B cell (primary cell): ENCODE measurements at regions not wholly inside any gene's neighbourhood (a gene's known extent, or its start where the extent isn't known, plus 50 kb on each side); places are given as distances from the start of the nearest gene placed in this dataset.

Experiments
- ATAC-seq: fragments of 200-7000 bp; cut with Tn5 transposase; one replicate; pipeline ENCODE4 v1.10.0; 2021; ENCODE audit warnings: low read depth, mild to moderate bottlenecking, moderate number of reproducible peaks, moderate library complexity
- CTCF ChIA-PET: fragments of 350-600 bp; sonication (Branson Sonifier 250); formaldehyde crosslinking; loops from one replicate; lab custom pipeline; 2021; ENCODE audit warnings: antibody characterized with exemption, inconsistent platforms; lab: Charles Lee
- POLR2A ChIA-PET: fragments of 350-600 bp; sonication (Branson Sonifier 250); formaldehyde crosslinking; loops from one replicate; lab custom pipeline; 2021; ENCODE audit warnings: antibody characterized with exemption; lab: Charles Lee
- DNase-seq: peaks from one replicate; pipeline ENCODE4 v3.0.0; 2013
- H2AFZ ChIP-seq: 2 replicates; pipeline ENCODE4 v1.6.1; 2012; ENCODE audit warnings: mild to moderate bottlenecking, low read depth, low read length; ENCODE audit not compliant: insufficient read depth, poor library complexity, severe bottlenecking
- H3K27ac ChIP-seq, 2 donors: 1 replicate in 1 of 2; 2 replicates in 1 of 2; pipeline ENCODE4 v1.5.1; 2012 to 2013; ENCODE audit warnings: low read length in 2 of 2, mild to moderate bottlenecking in 2 of 2, moderate library complexity in 1 of 2
- H3K27me3 ChIP-seq, 4 experiments: fragments of 200-600 bp in 1 of 4; sonication (generic) in 1 of 4; replicated peaks in 1 of 4; 1 replicate in 2 of 4; 2 replicates in 2 of 4; pipeline versions ENCODE4 v1.6.1 to v1.7.0; 2013 to 2016; ENCODE audit warnings: low read length in 3 of 4, mild to moderate bottlenecking in 2 of 4, mixed read lengths in 1 of 4, moderate library complexity in 1 of 4; ENCODE audit not compliant: insufficient read depth in 4 of 4, control insufficient read depth in 3 of 4; ENCODE audit errors: control extremely low read depth in 1 of 4
- H3K36me3 ChIP-seq, 2 experiments: replicated peaks in 1 of 2; 1 replicate in 1 of 2; 2 replicates in 1 of 2; pipeline versions ENCODE4 v1.6.1 to v1.7.1; 2013; ENCODE audit warnings: low read length in 1 of 2; ENCODE audit not compliant: insufficient read depth in 2 of 2, control insufficient read depth in 1 of 2; ENCODE audit errors: control extremely low read depth in 1 of 2, extremely low read depth in 1 of 2
- H3K4me1 ChIP-seq, 2 donors: fragments of 200-600 bp in 1 of 2; sonication (generic) in 1 of 2; 1 replicate in 1 of 2; 2 replicates in 1 of 2; pipeline versions ENCODE4 v1.5.1 to v1.6.1; 2013 to 2017; ENCODE audit warnings: low read length in 2 of 2; ENCODE audit not compliant: control insufficient read depth in 2 of 2, insufficient read depth in 2 of 2
- H3K4me2 ChIP-seq: replicated peaks from 2 replicates; pipeline ENCODE3; 2012; ENCODE audit warnings: mild to moderate bottlenecking, low read depth, low read length; ENCODE audit not compliant: poor library complexity, severe bottlenecking
- H3K4me3 ChIP-seq, 5 experiments: fragments of 200-600 bp in 1 of 5; sonication (generic) in 1 of 5; 1 replicate in 3 of 5; 2 replicates in 2 of 5; pipeline versions ENCODE4 v1.5.1 to v1.7.0; 2011 to 2016; ENCODE audit warnings: low read length in 4 of 5, mild to moderate bottlenecking in 4 of 5, low read depth in 2 of 5, control low read depth in 1 of 5, moderate library complexity in 1 of 5; ENCODE audit not compliant: insufficient read depth in 1 of 5; ENCODE audit errors: control extremely low read depth in 1 of 5, extremely low read depth in 1 of 5
- H3K79me2 ChIP-seq: fragments of 200-600 bp; sonication (generic); one replicate; pipeline ENCODE4 v1.6.0; 2016; ENCODE audit warnings: low read length; ENCODE audit not compliant: control insufficient read depth, insufficient read depth
- H3K9ac ChIP-seq: fragments of 200-600 bp; sonication (generic); 2 replicates; pipeline ENCODE4 v1.6.1; 2017; ENCODE audit warnings: mild to moderate bottlenecking, low read length, moderate library complexity
- H3K9me3 ChIP-seq, 3 donors: one replicate each; pipeline versions ENCODE4 v1.6.1 to v1.7.1; 2013; ENCODE audit warnings: low read length in 2 of 3; ENCODE audit not compliant: control insufficient read depth in 2 of 3, insufficient read depth in 1 of 3; ENCODE audit errors: control extremely low read depth in 1 of 3
- H4K20me1 ChIP-seq: 2 replicates; pipeline ENCODE4 v1.6.0; 2012; ENCODE audit warnings: mild to moderate bottlenecking, low read length; ENCODE audit not compliant: insufficient read depth, control insufficient read depth, poor library complexity, severe bottlenecking
- H3K27ac Mint-ChIP-seq: one replicate; pipeline ENCODE4 v1.8.0; 2021; ENCODE audit warnings: mixed read lengths
- H3K27me3 Mint-ChIP-seq: one replicate; pipeline ENCODE4 v1.8.0; 2021; ENCODE audit warnings: mixed read lengths
- H3K4me1 Mint-ChIP-seq: one replicate; pipeline ENCODE4 v1.8.0; 2021; ENCODE audit warnings: mixed read lengths
- H3K4me3 Mint-ChIP-seq: one replicate; pipeline ENCODE4 v1.8.0; 2021; ENCODE audit warnings: mixed read lengths
- H3K9me3 Mint-ChIP-seq: one replicate; pipeline ENCODE4 v1.8.0; 2022; ENCODE audit warnings: mixed read lengths; ENCODE audit not compliant: insufficient read depth
- EZH2 ChIP-seq: IDR thresholded peaks from 2 replicates; pipeline ENCODE4 v1.6.1; 2012; ENCODE audit warnings: borderline replicate concordance, low read depth, mild to moderate bottlenecking, moderate library complexity, low read length; ENCODE audit not compliant: insufficient read depth, poor library complexity, severe bottlenecking
- WGBS: methylation state at CpG from one replicate; pipeline ENCODE4 v1.1.5; 2013; ENCODE audit warnings: missing lambda C conversion rate; ENCODE audit not compliant: insufficient coverage; 5-methylcytosine and 5-hydroxymethylcytosine counted together
- intact Hi-C: fragments of 100-400 bp; cut with micrococcal nuclease; formaldehyde crosslinking; loops from one replicate; pipeline ENCODE4 v1.10.0; 2022
- TF ChIP-seq, protein P1 (sequence below): fragments of 200-600 bp; IDR thresholded peaks from one replicate; pipeline ENCODE4 v1.8.0; 2022; ENCODE audit warnings: antibody characterized with exemption, mild to moderate bottlenecking

DNA sequence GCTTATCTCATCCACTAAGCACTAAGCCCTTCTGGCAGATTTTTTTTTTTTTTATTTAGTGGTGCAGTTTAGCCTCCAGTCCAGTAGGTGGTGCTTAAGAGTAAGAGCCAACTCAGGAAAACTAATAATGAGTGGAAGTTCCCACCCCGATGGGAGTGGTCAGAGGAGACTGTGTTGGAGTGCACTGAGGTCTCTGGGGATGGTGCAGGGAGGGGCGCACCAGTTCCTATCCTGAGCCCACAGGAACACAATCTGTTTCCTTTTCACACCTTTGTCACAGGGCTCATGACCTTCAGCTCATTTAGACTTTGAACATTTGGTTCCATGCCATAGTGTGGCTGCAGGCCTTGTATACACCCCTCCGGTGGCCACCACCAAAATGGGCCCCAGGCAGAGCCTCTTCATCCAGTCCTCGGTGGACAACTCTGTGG is 367.4 kb downstream of the SPRY2 start:
- no peaks in the 10 kb centered on the region for H3K79me2 ChIP-seq
- no peak overlapping the region for H3K27ac ChIP-seq
- peak; percentile 61 for ATAC-seq
- no peaks in the 10 kb centered on the region for H3K36me3 ChIP-seq
- Mint-ChIP-seq H3K27me3 (no peaks in the 10 kb centered on the region), H3K4me1 (peaks cover 2% of the 10 kb centered on the region), H3K27ac (no peak overlapping the region), H3K9me3 (peaks cover 2% of the 10 kb centered on the region), H3K4me3 (no peak overlapping the region)
- H3K4me1 ChIP-seq: no peaks in the 10 kb centered on the region
- H4K20me1 ChIP-seq: no peaks in the 10 kb centered on the region
- no peak for TF ChIP-seq EZH2
- TF ChIP-seq, protein P1, sequence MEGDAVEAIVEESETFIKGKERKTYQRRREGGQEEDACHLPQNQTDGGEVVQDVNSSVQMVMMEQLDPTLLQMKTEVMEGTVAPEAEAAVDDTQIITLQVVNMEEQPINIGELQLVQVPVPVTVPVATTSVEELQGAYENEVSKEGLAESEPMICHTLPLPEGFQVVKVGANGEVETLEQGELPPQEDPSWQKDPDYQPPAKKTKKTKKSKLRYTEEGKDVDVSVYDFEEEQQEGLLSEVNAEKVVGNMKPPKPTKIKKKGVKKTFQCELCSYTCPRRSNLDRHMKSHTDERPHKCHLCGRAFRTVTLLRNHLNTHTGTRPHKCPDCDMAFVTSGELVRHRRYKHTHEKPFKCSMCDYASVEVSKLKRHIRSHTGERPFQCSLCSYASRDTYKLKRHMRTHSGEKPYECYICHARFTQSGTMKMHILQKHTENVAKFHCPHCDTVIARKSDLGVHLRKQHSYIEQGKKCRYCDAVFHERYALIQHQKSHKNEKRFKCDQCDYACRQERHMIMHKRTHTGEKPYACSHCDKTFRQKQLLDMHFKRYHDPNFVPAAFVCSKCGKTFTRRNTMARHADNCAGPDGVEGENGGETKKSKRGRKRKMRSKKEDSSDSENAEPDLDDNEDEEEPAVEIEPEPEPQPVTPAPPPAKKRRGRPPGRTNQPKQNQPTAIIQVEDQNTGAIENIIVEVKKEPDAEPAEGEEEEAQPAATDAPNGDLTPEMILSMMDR: peak; percentile 48
- peaks cover 0 to 14% (median 0%) of the 10 kb centered on the region in 3 donors for H3K9me3 ChIP-seq
- intact Hi-C loops: loop anchor here (2.0 kb wide), 1 partner anchor 1043 kb away; no protein-coding TSS in a partner anchor
- WGBS: 38% methylated on average over 2 of the region's 4 CpGs
- CTCF ChIA-PET: interaction anchor here (0.7 to 1.3 kb wide), 5 partner anchors 9 to 1044 kb away, joined by 3 to 5 read pairs (median 4); no protein-coding TSS in a partner anchor
- peak; percentile 24 for DNase-seq
- POLR2A ChIA-PET: no interaction called here
- H2AFZ ChIP-seq: no peak overlapping the region
- no peak overlapping the region for H3K4me2 ChIP-seq
- no peaks in the 10 kb centered on the region for H3K27me3 ChIP-seq
- no peak overlapping the region for H3K4me3 ChIP-seq
- no peak overlapping the region for H3K9ac ChIP-seq

- Mint-ChIP-seq H3K4me1 (peaks cover 2% of the 10 kb centered on the region), H3K4me3 (no peak overlapping the region), H3K27ac (no peak overlapping the region), H3K9me3 (peaks cover 2% of the 10 kb centered on the region), H3K27me3 (no peaks in the 10 kb centered on the region)
- Histone ChIP-seq H3K27ac (no peak overlapping the region), H3K4me2 (no peak overlapping the region), H3K4me3 (no peak overlapping the region), H3K27me3 (no peaks in the 10 kb centered on the region), H4K20me1 (no peaks in the 10 kb centered on the region), H2AFZ (no peak overlapping the region), H3K9ac (no peak overlapping the region), H3K36me3 (no peaks in the 10 kb centered on the region), H3K79me2 (no peaks in the 10 kb centered on the region), H3K9me3 (peaks cover 0 to 14% (median 0%) of the 10 kb centered on the region in 3 donors), H3K4me1 (no peaks in the 10 kb centered on the region)
- ATAC-seq (no peak), DNase-seq (no peak)
- ChIA-PET CTCF (interaction anchor here (1.0 kb wide), 1 partner anchor 13 kb away, joined by 4 read pairs; no protein-coding TSS in a partner anchor), POLR2A (no interaction called here)
- TF ChIP-seq EZH2: no peak
- TF ChIP-seq, protein P1: no peak
- intact Hi-C loops: loop anchor here (2.0 kb wide), 1 partner anchor 1045 kb away; no protein-coding TSS in a partner anchor
- whole genome bisulfite sequencing: no CpG with 5 or more reads among the region's 2 CpGs
Observed at GRCh38 chr13:79972066-79972569, 368.8 kb downstream of the SPRY2 start.
